Ovary (tissue), 7 donors: ENCODE measurements at regions not wholly inside any gene's neighbourhood (a gene's known extent, or its start where the extent isn't known, plus 50 kb on each side); places are given as distances from the start of the nearest gene placed in this dataset.

Experiments
- DNase-seq, 5 donors: peaks; one replicate each; pipeline ENCODE4 v3.0.0-alpha.2; 2019 to 2020
- H3K27ac ChIP-seq, 2 donors: fragments of 200-600 bp; one replicate each; pipeline versions ENCODE4 v1.5.1 to v1.8.0; 2019 to 2022
- H3K27me3 ChIP-seq: fragments of 200-600 bp; one replicate; pipeline ENCODE4 v1.8.0; 2022
- H3K36me3 ChIP-seq: fragments of 200-600 bp; sonication (generic); one replicate; pipeline ENCODE4 v1.5.1; 2019
- H3K4me1 ChIP-seq: one replicate; pipeline ENCODE4 v1.8.1; 2013; ENCODE audit warnings: mild to moderate bottlenecking, moderate library complexity; ENCODE audit not compliant: insufficient read depth
- H3K4me3 ChIP-seq: fragments of 200-600 bp; sonication (generic); one replicate; pipeline ENCODE4 v1.5.1; 2017
- H3K9me3 ChIP-seq, 2 donors: fragments of 200-600 bp in 1 of 2; sonication (generic) in 1 of 2; one replicate each; pipeline versions ENCODE4 v1.5.1 to v1.8.1; 2013 to 2019; ENCODE audit warnings: mild to moderate bottlenecking in 1 of 2, moderate library complexity in 1 of 2
- EP300 ChIP-seq: sonication (generic); formaldehyde crosslinking; IDR thresholded peaks from one replicate; pipeline ENCODE4 v1.6.1; 2017; ENCODE audit warnings: antibody characterized with exemption
- POLR2A ChIP-seq: fragments of 450-650 bp; IDR thresholded peaks from one replicate; pipeline ENCODE4 v1.6.1; 2017; ENCODE audit warnings: antibody characterized with exemption, mild to moderate bottlenecking, moderate library complexity
- WGBS, 3 donors: extraction: QIAGEN DNeasy Blood & Tissue Kit in 1 of 3; methylation state at CpG; one replicate each; pipeline versions ENCODE4 v1.1.5 to v1.1.7; 2013 to 2017; 5-methylcytosine and 5-hydroxymethylcytosine counted together
- intact Hi-C, 4 donors: fragments of 100-400 bp; cut with DNase I; formaldehyde crosslinking; loops; one replicate each; pipeline versions ENCODE4 v1.11.0 to v1.15.1; 2022 to 2023
- TF ChIP-seq, protein P1 (sequence below), 3 donors: fragments of 450-650 bp in 2 of 3; fragments of 200-600 bp in 1 of 3; IDR thresholded peaks; one replicate each; pipeline versions ENCODE4 v1.5.1 to v1.8.0; 2016 to 2022; ENCODE audit warnings: antibody characterized with exemption in 3 of 3, mild to moderate bottlenecking in 1 of 3
- donor health status: DM: no; HTN: no; CAD: no; lungs with moderate emphysema.
- donor health status: DM: no; HTN: no; CAD: no.
- donor health status: Bipolar disorder and iron deficiency.
- donor health status: DM: no; HTN: no; CAD: no.
- donor health status: DM: yes; HTN: yes; CAD: no.

DNA sequence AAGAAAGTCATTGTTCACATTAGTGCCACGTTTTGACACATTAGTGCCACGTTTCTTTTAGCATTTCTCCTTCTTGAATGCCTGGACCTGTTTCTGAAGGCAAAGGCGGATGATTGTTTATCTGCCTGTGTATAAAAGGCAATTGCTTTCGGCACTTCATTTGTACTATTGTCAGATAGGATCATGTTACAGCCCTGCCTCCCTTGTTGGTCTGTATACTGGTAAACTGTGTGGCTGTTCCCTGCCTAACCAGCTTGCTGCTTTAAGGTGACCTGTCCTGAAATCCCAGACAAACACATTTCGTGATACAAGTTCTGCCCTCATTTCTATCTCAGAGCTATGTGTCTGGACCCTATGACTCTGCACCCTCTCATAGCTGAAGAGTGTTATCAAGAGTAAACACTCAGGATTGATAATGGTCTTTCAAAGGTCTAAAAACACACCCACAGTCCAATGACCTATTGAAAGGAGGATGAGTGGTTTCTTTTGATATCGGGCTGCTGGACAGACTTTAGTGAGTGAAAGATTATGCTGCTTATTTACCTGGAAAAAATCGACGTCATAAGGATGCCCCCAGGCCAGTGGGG lies 276.3 kb upstream of the MCTP2 start:
- DNase-seq = no peak
- H3K4me3 ChIP-seq = no peak overlapping the region
- no peaks in the 10 kb centered on the region for H3K4me1 ChIP-seq
- no peaks in the 10 kb centered on the region for H3K9me3 ChIP-seq
- no peaks in the 10 kb centered on the region for H3K27me3 ChIP-seq
- H3K27ac ChIP-seq = no peak overlapping the region
- no peaks in the 10 kb centered on the region for H3K36me3 ChIP-seq
- TF ChIP-seq POLR2A (no peak), EP300 (no peak)
- TF ChIP-seq, protein P1, sequence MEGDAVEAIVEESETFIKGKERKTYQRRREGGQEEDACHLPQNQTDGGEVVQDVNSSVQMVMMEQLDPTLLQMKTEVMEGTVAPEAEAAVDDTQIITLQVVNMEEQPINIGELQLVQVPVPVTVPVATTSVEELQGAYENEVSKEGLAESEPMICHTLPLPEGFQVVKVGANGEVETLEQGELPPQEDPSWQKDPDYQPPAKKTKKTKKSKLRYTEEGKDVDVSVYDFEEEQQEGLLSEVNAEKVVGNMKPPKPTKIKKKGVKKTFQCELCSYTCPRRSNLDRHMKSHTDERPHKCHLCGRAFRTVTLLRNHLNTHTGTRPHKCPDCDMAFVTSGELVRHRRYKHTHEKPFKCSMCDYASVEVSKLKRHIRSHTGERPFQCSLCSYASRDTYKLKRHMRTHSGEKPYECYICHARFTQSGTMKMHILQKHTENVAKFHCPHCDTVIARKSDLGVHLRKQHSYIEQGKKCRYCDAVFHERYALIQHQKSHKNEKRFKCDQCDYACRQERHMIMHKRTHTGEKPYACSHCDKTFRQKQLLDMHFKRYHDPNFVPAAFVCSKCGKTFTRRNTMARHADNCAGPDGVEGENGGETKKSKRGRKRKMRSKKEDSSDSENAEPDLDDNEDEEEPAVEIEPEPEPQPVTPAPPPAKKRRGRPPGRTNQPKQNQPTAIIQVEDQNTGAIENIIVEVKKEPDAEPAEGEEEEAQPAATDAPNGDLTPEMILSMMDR (IDR thresholded peaks at IDR 0.05) = no peak
- intact Hi-C loops = no loop called here
- WGBS, 3 donors = 44 to 54% (median 45%) methylated on average over 8 of the region's 8 CpGs

DNA sequence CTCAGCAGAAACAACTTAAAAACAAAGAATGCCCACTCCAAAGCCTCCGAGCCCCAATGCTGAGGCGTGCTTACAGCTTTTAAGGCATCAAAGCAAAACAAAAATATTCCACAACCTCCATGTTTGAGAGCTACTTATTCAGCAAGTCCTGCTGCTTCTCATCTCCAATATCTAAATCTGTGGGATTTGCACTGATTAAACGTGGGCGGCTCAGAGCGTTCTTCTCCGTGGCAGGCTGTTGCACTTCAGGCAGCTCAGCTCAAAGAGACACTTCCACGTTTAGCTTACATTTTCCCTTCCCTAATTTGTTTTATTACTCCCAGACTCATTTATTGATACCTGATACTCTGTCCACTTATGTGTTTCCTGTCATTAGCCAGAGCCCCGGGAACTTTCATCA lies 282.6 kb upstream of the MCTP2 start:
- no peak for DNase-seq
- H3K4me3 ChIP-seq = no peak overlapping the region
- H3K27ac ChIP-seq = no peak overlapping the region
- H3K4me1 ChIP-seq = peaks cover 3% of the 10 kb centered on the region
- intact Hi-C loops = no loop called here
- no peaks in the 10 kb centered on the region for H3K9me3 ChIP-seq
- TF ChIP-seq, protein P1 (IDR thresholded peaks at IDR 0.05) = no peak
- TF ChIP-seq POLR2A (no peak), EP300 (no peak)
- H3K36me3 ChIP-seq = no peaks in the 10 kb centered on the region
- 18 to 22% (median 20%) methylated on average over 8 of the region's 8 CpGs for WGBS, 3 donors
- H3K27me3 ChIP-seq = no peaks in the 10 kb centered on the region

DNA sequence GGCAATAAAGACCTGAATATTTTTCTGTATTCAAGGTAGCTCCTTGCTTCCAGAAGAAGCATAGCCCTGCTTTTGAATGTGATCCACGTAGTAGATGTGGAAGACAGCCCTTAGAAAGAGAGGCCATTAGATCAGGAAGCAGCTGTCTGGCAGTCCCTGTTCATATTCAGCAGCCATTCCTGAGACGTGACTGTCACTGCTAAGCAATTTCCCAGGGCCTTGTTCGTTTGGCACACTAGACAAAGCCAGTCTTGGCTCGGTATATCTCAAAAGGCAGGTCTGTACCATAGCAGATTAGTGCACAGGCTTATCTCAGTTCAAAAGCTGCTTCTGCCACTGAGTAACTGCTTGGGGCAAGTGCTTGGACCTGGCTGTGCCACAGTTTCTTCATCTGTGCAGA lies 287.8 kb upstream of the MCTP2 start:
- 72 to 85% (median 82%) methylated on average over 4 of the region's 4 CpGs for WGBS, 3 donors

DNA sequence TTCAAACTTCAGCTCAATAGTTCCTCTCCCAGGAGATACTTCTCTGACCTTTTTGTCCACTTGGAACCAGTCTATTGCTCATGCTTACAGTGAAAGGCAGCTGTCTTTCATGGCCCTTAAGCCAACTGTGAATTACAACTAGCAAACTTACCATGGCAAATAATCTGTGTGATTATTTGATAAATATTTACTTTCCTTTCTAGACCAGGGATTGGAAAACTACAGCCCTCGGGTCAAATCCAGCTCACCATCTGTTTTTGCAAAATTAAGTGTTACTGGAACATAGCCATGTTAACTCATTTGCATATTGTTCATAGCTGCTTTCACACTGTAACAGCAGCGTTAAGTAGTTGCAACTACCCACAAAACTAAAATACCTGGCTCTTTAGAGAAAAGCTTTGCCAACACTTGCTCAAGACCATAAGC lies 289.1 kb upstream of the MCTP2 start:
- TF ChIP-seq EP300 (no peak), POLR2A (no peak)
- TF ChIP-seq, protein P1 (IDR thresholded peaks at IDR 0.05) = no peak
- intact Hi-C loops = no loop called here

More for the DNA sequence above, 287.8 kb upstream of the MCTP2 start:
- no peaks in the 10 kb centered on the region for H3K4me1 ChIP-seq
- H3K36me3 ChIP-seq = no peaks in the 10 kb centered on the region
- no peak for DNase-seq
- no peak overlapping the region for H3K4me3 ChIP-seq
- H3K27ac ChIP-seq = no peak overlapping the region
- no peaks in the 10 kb centered on the region for H3K9me3 ChIP-seq
- intact Hi-C loops = no loop called here
- no peaks in the 10 kb centered on the region for H3K27me3 ChIP-seq
- TF ChIP-seq EP300 (no peak), POLR2A (no peak)
- TF ChIP-seq, protein P1 (IDR thresholded peaks at IDR 0.05) = no peak

More for the DNA sequence above, 289.1 kb upstream of the MCTP2 start:
- Histone ChIP-seq H3K36me3 (no peaks in the 10 kb centered on the region), H3K27me3 (no peaks in the 10 kb centered on the region), H3K27ac (no peak overlapping the region), H3K9me3 (no peaks in the 10 kb centered on the region), H3K4me1 (no peaks in the 10 kb centered on the region), H3K4me3 (no peak overlapping the region)
- WGBS, 3 donors = 13 to 34% (median 14%) methylated on average over 2 of the region's 2 CpGs
- no peak for DNase-seq
